Ovary (tissue), 7 donors: ENCODE measurements at regions not wholly inside any gene's neighbourhood (a gene's known extent, or its start where the extent isn't known, plus 50 kb on each side); places are given as distances from the start of the nearest gene placed in this dataset.
"Not testable (repeated sequence)": the region's sequence is repeated elsewhere in the genome, so short reads cannot be mapped to it uniquely, and the experiment has no call there.

ENCODE experiments used
- DNase-seq, 5 donors: peaks; one replicate each; pipeline ENCODE4 v3.0.0-alpha.2; 2019 to 2020
- H3K27ac ChIP-seq, 2 donors: fragments of 200-600 bp; one replicate each; pipeline versions ENCODE4 v1.5.1 to v1.8.0; 2019 to 2022
- H3K27me3 ChIP-seq: fragments of 200-600 bp; one replicate; pipeline ENCODE4 v1.8.0; 2022
- H3K36me3 ChIP-seq: fragments of 200-600 bp; sonication (generic); one replicate; pipeline ENCODE4 v1.5.1; 2019
- H3K4me1 ChIP-seq: one replicate; pipeline ENCODE4 v1.8.1; 2013; ENCODE audit warnings: mild to moderate bottlenecking, moderate library complexity; ENCODE audit not compliant: insufficient read depth
- H3K4me3 ChIP-seq: fragments of 200-600 bp; sonication (generic); one replicate; pipeline ENCODE4 v1.5.1; 2017
- H3K9me3 ChIP-seq, 2 donors: fragments of 200-600 bp in 1 of 2; sonication (generic) in 1 of 2; one replicate each; pipeline versions ENCODE4 v1.5.1 to v1.8.1; 2013 to 2019; ENCODE audit warnings: mild to moderate bottlenecking in 1 of 2, moderate library complexity in 1 of 2
- CTCF ChIP-seq, 3 donors: fragments of 450-650 bp in 2 of 3; fragments of 200-600 bp in 1 of 3; IDR thresholded peaks; one replicate each; pipeline versions ENCODE4 v1.5.1 to v1.8.0; 2016 to 2022; ENCODE audit warnings: antibody characterized with exemption in 3 of 3, mild to moderate bottlenecking in 1 of 3
- EP300 ChIP-seq: sonication (generic); formaldehyde crosslinking; IDR thresholded peaks from one replicate; pipeline ENCODE4 v1.6.1; 2017; ENCODE audit warnings: antibody characterized with exemption
- POLR2A ChIP-seq: fragments of 450-650 bp; IDR thresholded peaks from one replicate; pipeline ENCODE4 v1.6.1; 2017; ENCODE audit warnings: antibody characterized with exemption, mild to moderate bottlenecking, moderate library complexity
- WGBS, 3 donors: extraction: QIAGEN DNeasy Blood & Tissue Kit in 1 of 3; methylation state at CpG; one replicate each; pipeline versions ENCODE4 v1.1.5 to v1.1.7; 2013 to 2017; 5-methylcytosine and 5-hydroxymethylcytosine counted together
- intact Hi-C, 4 donors: fragments of 100-400 bp; cut with DNase I; formaldehyde crosslinking; loops; one replicate each; pipeline versions ENCODE4 v1.11.0 to v1.15.1; 2022 to 2023
- donor health status: DM: no; HTN: no; CAD: no; lungs with moderate emphysema.
- donor health status: DM: no; HTN: no; CAD: no.
- donor health status: Bipolar disorder and iron deficiency.
- donor health status: DM: no; HTN: no; CAD: no.
- donor health status: DM: yes; HTN: yes; CAD: no.

DNA sequence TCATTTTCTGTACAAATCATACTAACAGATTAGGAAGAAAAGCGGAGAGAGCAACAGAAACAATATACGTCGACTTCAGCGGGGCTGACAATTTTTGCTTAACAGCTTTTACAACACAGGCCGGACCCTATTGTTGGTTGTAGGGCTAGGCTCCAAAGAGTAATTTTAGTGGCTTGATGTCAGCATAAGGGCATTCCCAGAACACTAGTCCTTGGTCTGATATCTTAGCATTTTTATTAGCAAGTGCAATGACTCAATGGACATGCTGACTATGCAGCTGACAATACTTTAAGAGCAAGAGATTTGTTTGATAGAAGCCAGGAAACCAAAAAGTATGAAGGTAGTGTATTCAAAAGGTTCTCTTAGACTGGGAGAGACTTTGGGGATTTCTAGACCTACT lies 209.9 kb downstream of the LNPK start:
- intact Hi-C loops, result no loop called here
- no peak overlapping the region for H3K4me3 ChIP-seq
- no peaks in the 10 kb centered on the region for H3K27me3 ChIP-seq
- H3K4me1 ChIP-seq, result no peaks in the 10 kb centered on the region
- TF ChIP-seq CTCF (IDR thresholded peaks at IDR 0.05), result no peak
- TF ChIP-seq POLR2A, result no peak
- TF ChIP-seq EP300, result no peak
- H3K9me3 ChIP-seq, result peaks cover 0 to 5% of the 10 kb centered on the region in 2 donors
- 82 to 95% (median 87%) methylated on average over 5 of the region's 5 CpGs for WGBS, 3 donors
- H3K27ac ChIP-seq, result no peak overlapping the region
- no peaks in the 10 kb centered on the region for H3K36me3 ChIP-seq
- no peak for DNase-seq

DNA sequence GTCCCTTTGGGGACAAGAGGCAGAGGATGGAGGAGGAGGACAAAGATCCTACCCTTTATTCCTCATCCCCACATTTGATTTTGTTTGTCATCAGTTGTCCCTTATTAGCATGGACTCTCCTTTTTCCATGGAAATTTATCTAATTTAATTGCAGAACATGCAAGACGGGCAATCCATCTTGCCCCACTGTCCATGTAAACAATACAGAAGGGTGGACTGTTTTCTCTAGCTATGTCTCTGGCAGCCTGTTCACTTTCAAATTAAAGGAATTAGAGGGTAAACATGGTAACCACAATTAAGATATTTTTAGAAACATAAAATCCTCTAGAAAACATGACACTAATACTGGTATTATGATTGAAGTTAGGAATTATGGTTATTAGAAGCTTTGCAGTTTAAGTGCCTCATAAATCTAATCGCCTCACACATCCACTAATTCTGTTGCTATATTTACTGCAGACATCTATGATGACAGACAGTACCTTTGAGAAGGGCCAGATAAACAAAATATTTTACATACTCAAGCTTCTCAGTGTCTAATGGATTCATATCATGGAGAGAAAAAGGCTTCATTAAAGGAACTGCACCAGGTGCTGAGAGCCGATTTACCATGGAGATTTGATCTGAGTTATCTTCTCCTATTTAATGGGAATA lies 215.5 kb downstream of the LNPK start:
- H3K27me3 ChIP-seq, result no peaks in the 10 kb centered on the region
- no peak for DNase-seq
- H3K4me3 ChIP-seq, result no peak overlapping the region
- intact Hi-C loops, result no loop called here
- H3K27ac ChIP-seq, result no peak overlapping the region
- H3K4me1 ChIP-seq, result no peaks in the 10 kb centered on the region
- H3K36me3 ChIP-seq, result no peaks in the 10 kb centered on the region
- H3K9me3 ChIP-seq, result no peaks in the 10 kb centered on the region
- TF ChIP-seq CTCF (IDR thresholded peaks at IDR 0.05) (no peak), EP300 (no peak), POLR2A (no peak)
- WGBS, 3 donors, result 55 to 58% (median 57%) methylated on average over 3 of the region's 3 CpGs

- H3K36me3 ChIP-seq, H3K4me3 ChIP-seq, DNase-seq, H3K4me1 ChIP-seq, H3K27ac ChIP-seq, H3K9me3 ChIP-seq, H3K27me3 ChIP-seq, intact Hi-C loops: not testable (repeated sequence)
- 79 to 86% (median 83%) methylated on average over 2 of the region's 2 CpGs for WGBS, 3 donors
Measured at GRCh38 chr2:175777337-175777736, 224.7 kb downstream of the LNPK start.

DNA sequence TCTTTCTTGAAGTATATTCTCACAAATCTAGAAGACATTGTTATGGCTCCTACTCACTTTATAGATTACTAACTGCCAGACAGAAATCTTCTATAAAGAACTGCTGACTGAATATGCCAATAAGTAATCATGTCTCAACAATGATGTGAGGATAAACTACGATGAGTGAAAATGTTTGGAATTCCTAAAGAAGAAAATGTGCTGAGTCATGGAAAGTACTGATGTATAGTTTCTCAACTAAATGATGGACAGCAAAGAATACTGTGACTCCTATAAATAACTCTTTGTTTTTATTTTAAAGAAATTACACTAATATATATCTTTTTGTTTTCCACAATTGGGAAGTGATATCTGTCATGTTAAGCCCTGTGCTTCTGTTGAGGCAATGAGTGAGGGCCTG lies 232.9 kb downstream of the LNPK start:
- no peak overlapping the region for H3K4me3 ChIP-seq
- WGBS, 3 donors, result 19 to 43% (median 25%) methylated on average over 1 of the region's 1 CpG
- H3K27ac ChIP-seq, result no peak overlapping the region
- H3K27me3 ChIP-seq, result no peaks in the 10 kb centered on the region
- intact Hi-C loops, result no loop called here
- H3K36me3 ChIP-seq, result no peaks in the 10 kb centered on the region
- H3K4me1 ChIP-seq, result no peaks in the 10 kb centered on the region
- TF ChIP-seq CTCF (IDR thresholded peaks at IDR 0.05), result no peak
- DNase-seq, result no peak
- H3K9me3 ChIP-seq, result no peaks in the 10 kb centered on the region

DNA sequence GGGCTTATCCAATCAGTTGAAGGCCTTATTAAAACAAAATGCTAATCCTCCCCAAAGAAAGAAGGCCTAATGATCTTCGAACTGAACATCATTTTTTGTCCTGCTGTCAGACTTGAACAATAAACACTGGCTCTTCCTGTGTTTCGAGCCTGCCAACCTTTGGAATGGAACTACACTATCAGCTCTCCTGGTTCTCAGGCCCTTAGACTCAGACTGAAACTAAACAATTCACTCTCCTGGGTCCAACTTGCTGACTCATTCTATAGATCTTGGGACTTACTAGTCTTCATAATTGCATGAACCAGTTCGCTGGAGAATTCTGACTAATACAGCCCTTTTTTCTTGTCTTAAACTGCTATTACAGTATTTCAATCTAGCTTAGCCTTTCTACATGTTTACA lies 235.2 kb downstream of the LNPK start:
- no peaks in the 10 kb centered on the region for H3K9me3 ChIP-seq
- WGBS, 3 donors, result 55 to 65% (median 56%) methylated on average over 3 of the region's 3 CpGs
- DNase-seq, result no peak
- no peak for TF ChIP-seq POLR2A
- no peak for TF ChIP-seq EP300
- TF ChIP-seq CTCF (IDR thresholded peaks at IDR 0.05), result no peak
- no peak overlapping the region for H3K27ac ChIP-seq
- no peaks in the 10 kb centered on the region for H3K27me3 ChIP-seq
- no peaks in the 10 kb centered on the region for H3K36me3 ChIP-seq
- no peaks in the 10 kb centered on the region for H3K4me1 ChIP-seq
- no peak overlapping the region for H3K4me3 ChIP-seq
- intact Hi-C loops, result no loop called here
